ENCODE measurements at regions not wholly inside any gene's neighbourhood (a gene's known extent, or its start where the extent isn't known, plus 50 kb on each side); places are given as distances from the start of the nearest gene placed in this dataset.
"Not testable (repeated sequence)": the region's sequence is repeated elsewhere in the genome, so short reads cannot be mapped to it uniquely, and the experiment has no call there.

- not testable (repeated sequence) for DNase-seq
These were observed 51.0 kb downstream of the NPIPB11 start for GRCh38 chr16:29355339-29356059.

DNA sequence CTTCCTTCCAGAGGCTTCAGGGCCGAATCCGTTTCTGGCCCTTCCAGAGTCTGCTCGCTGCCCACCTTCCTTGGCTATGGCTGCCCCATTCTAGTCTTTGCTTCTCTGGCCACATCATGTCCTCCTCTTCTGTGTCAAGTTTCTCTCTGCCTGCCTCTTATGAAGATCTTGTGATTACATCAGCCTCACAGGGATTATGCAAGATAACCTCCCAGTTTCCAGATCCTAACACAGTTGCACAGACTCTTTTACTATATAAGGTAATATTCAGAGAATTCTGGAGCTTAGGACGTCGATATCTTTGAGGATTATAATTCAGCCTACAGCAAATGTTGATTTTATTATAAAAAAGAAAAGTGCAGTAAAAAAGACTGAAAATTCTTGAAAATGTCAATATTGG lies 52.1 kb downstream of the NPIPB11 start:
- not testable (repeated sequence) for DNase-seq

DNA sequence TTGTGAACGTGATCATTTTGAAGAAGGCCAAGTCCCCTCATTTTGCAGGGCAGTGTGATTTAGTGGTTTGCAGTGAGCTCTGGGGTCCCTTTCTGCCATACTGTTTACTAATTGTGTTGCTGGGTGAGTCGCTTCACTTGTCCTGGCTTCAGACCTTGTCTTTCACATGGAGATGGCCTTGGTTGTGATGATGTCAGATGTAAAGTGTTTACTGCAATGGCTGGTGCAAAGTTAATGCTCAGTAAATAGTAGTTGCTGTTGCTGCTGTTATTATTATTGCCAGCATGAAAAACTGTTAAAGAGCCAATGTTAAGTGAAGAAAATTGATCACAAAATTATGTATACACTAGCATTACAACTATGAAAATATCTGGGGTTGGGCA lies 53.9 kb downstream of the NPIPB11 start:
- not testable (repeated sequence) for DNase-seq

DNA sequence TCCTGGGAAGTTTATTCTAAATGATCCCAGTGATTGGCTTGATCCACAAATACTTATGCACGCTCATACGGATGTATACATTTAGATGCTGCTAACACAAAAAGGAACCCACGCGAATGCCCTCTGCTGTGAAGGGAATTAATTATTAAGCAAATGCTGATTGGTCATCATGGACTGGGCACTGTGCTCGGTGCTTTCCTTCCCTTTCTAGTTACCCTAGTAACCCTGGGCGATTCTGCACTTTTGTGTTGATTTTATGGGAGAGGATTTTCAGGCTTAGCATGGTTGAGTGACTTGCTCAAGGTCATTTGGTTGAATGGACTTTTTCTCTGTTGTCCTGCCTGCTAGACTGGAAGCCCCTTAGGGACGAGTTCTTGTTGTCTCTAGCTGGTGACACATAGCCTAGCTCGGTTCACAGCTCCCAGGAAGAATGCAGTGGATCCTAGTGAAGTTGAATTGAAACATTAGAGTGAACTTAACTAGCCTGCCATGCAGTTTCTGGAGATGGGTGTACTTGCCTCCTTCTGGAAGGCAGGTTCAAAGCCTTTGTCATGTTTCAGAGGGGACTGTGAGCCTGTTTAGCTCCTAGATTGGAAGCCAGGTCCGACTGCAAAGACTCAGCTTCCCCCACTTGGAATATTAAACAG lies 54.4 kb downstream of the NPIPB11 start:
- DNase-seq = not testable (repeated sequence)

DNA sequence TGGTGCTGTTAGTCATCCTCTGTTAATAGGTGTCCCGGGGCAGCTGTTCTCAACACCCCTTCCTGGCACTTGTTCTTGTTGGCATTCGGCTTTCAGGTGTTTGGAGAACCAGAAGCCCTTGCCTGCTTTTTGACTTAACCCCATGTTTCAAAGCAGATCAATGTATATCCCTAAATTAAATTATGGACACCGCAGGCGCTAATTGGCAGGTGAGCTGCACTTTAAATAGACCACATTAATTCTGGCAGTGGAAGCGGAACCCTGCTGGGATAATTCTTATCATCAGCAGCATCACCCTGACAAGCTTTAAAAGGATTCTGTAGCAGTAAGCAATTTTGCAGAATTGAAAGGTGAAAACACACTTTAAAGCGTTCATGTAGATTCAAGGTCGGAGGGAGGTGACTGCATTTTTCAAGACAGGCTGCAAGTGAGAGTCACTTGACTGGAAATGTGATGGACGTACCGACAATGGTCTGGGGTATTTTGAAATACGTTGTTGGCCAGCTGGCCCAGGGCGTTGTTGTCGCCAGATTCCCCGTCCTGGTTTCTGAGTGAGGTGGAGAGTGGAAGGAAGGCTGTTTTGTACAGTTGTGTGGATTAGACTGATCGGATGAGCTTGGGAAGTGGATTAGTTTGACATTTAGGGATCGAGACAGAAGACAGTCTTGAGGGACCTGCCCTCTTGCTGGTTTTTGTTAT lies 55.1 kb downstream of the NPIPB11 start:
- DNase-seq = not testable (repeated sequence)

DNA sequence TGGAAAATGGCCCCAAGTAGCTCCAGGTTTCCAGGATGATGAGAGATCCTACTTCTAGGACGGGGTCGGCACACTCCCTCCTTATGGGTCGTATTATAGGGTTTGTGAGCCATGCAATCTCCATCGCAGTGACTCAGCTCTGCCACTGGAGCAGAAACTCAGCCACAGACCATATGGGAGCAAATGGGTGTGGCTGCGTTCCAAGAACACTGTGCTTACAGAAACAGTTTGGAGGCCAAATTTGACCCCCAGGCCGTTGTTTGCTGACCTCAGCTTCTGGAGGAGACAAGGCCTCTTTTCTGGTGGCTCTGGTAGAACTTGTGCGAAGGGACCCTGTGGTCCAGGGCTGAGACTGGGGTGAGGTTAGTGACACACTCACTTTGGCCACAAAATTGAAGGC lies 56.5 kb downstream of the NPIPB11 start:
- DNase-seq = not testable (repeated sequence)

DNA sequence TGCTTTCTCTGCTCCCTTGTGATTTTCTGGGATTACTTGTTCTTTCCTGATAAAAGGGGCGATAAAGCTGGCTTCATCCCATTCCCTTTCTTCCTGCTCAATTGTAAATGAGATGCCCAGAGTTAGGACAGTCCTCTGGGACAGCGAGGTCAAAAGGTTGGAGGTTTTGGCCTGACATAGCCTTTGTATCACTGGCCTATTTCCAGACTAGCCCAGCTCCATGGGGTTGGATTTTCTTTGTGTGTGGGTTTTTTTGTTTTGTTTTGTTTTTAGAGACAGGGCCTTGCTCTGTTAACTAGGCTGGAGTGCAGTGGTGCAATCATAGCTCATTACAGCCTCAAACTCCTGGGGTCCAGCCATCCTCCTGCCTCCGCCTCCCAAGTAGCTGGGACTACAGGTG lies 57.8 kb downstream of the NPIPB11 start:
- not testable (repeated sequence) for DNase-seq

DNA sequence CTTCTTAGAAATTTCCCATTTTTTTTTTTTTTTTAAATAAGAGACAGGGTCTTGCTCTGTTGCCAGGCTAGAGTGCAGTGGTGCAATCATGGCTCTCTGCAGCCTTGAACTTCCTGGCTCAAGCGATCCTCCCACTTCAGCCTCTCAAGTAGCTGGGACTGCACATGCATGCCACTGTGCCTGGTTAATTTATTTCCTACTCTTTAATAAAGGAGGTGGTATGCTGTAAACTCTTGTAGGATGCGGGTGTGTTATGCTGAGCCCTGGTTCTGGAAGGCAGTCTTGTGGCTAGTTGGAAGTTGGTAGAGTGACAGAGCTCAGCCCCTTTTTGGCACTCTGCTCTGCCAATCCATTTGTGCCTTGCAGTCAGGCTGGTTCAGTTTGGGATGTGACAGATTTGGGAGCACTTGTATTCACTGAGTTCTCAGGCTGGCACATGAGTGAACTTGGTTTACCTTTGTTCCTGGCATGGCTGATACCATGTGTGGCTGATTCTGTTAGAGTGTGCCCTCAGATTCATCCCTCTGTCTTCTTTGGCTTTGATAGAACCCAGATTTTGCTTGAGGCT lies 58.3 kb downstream of the NPIPB11 start:
- DNase-seq = not testable (repeated sequence)

DNA sequence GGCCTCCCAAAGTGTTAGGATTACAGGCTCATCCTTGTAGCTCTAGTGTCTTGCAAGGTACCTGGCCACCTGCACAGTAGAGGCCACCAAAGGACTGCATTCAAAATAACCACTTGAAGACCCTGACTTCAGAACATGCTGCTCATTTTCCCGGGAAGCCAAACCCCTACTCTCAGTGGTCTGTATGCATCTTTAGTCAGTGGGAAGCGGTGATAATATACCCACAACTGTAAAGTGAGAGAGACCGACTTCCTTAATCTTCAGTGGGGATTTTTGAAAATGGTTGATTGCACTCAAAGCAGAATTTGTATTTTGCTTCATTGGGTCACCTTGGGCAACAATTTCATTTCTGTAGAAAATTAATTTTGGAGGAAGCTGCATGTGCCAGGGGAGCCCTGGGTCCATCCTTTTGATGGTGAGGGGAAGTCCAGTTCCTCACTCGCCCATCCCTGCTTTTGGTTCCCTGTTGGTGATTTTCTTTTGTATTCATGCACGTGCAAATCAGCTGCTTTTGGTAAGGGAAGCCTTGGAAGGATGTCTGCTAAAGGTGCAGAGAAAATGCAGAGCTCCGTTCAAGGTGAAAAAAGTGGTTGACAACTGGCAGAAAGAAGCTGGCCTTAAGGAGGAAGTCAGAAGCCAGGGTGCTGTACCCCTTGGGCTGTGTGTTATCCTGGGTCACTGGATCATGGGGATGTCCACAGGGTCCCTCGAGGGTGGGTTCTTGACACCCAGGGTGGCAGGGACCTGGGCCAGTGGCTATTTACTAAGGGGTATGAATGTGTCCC lies 59.5 kb downstream of the NPIPB11 start:
- DNase-seq = not testable (repeated sequence)

GRCh38 chr16:29346203-29346602 lies 60.3 kb downstream of the NPIPB11 start:
- DNase-seq = not testable (repeated sequence)

GRCh38 chr16:29342937-29343336 lies 63.6 kb downstream of the NPIPB11 start:
- not testable (repeated sequence) for DNase-seq

- DNase-seq = not testable (repeated sequence)
These were observed 65.6 kb downstream of the NPIPB11 start for GRCh38 chr16:29340779-29341438.

- DNase-seq = not testable (repeated sequence)
These were observed 66.3 kb downstream of the NPIPB11 start for GRCh38 chr16:29340235-29340634.

GRCh38 chr16:29338821-29339700 lies 67.5 kb downstream of the NPIPB11 start:
- DNase-seq = not testable (repeated sequence)

DNA sequence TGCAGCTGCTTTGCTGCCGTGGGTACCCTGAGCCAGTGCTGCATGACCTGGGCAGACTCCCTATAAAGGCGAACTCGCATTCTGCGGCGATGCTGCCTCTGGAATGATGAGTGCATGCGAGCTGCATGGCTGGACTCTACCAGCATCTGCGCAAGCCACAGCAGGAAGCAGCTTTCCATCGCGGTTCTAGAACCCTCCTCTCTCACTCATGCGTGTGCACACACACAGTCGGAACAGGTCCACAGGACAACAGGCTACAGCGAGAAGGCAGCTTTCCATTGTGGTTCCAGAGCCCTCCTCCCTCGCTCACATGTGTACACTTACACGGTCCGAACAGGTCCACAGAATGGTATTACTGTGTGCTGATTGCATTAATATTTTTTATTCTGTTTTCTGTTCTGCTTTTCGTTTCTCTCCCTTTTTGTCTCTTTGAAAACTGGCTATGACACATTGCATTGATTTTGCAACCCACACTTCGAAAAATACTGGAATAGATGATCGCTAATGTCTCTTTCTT lies 69.1 kb downstream of the NPIPB11 start:
- not testable (repeated sequence) for DNase-seq

DNA sequence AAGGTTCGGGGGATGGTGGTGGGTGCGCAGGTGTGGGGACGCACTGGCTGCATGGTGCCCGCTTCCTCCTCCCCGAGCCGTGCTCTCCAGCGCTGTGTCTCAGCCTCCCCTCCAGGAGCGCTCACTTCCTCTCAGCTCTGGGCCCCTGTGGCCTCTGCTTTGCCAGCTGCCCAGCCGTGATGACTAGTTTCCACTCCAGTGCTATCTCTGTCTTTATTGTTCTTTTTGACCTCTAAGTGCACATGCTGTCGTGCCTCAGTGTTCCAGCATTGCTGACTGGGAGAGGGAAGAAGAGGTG lies 71.0 kb downstream of the NPIPB11 start:
- DNase-seq = not testable (repeated sequence)

- DNase-seq = not testable (repeated sequence)
These were observed 71.5 kb downstream of the NPIPB11 start for GRCh38 chr16:29334776-29335548.

DNA sequence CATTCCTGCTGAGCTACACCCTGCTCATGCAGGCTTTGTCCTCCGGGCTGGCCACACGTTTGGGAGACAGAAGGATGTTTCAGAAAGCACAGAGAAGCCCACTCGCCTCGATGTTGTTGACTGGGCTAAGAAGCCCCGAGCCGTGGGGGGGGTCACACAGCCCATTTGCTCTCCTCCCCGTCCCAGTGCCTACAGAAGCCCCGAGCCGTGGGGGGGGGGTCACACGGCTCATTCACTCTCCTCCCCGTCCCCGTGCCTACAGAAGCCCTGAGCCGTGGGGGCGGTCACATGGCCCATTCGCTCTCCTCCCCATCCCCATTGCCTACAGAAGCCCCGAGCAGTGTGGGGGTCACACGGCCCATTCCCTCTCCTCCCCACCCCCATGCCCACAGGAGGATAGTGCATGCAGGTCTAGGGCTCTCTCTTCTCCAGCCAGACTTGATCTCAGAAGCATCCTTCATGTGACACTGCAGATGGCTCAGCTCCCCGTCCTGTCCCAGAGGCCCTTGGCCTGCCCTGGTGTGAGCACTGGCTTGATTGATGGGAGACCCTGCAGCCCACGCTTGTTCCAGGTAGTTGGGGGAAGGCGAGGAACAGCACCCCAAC lies 72.9 kb downstream of the NPIPB11 start:
- not testable (repeated sequence) for DNase-seq

DNA sequence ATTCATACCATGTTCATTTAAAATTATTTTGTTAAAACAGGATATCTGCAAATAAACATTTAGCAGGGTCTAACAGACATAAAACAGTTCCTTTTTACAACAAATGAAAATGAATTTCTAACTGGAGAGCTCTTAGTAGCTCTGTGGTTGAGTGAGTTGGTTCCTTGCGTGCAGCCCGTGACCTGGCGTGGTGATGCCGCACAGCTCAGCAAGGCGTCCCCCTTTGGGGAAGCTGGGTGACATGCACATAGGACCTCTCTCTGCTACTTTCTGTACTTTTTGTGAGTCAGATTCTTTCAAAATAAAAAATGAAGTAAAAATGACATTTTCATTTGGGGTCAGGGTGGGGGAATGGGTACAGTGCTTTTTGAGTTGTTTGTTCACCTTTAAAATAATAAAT lies 75.9 kb downstream of the NPIPB11 start:
- DNase-seq = not testable (repeated sequence)

DNA sequence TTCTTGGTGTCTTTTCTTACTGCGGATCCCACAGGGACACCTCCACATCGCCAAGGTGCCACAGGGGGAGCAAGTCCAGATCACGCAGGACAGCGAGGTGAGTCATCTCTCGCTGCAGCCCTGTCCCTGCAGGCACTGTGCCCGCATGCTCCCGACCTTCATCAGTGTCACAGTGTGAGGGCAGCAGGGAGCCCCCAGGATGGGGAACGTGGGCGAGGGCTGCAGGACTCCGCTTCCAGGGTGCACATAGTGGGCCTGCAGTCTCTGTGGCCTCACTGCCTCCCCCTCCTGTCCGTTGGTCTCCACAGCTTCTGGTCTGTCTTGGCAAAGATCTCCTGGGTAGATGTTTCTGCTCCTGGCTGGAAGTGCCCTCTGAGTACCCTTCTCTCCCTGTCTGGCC lies 78.0 kb downstream of the NPIPB11 start:
- not testable (repeated sequence) for DNase-seq

Measured in activated CD4-positive, alpha-beta T cell treated with anti-CD3 and anti-CD28 coated beads for 1 hour (primary cell).